SJCRH30 (cell line): ENCODE measurements at regions not wholly inside any gene's neighbourhood (a gene's known extent, or its start where the extent isn't known, plus 50 kb on each side); places are given as distances from the start of the nearest gene placed in this dataset.
"Not testable (repeated sequence)": the region's sequence is repeated elsewhere in the genome, so short reads cannot be mapped to it uniquely, and the experiment has no call there.

Experiments used
- DNase-seq, 2 experiments: peaks; one replicate each; pipeline ENCODE4 v3.0.0-alpha.2; 2015 to 2020
- H3K27ac ChIP-seq: fragments of 250-450 bp; sonication (Bioruptor Pico); 2 replicates; pipeline ENCODE4 v1.5.1; 2020; ENCODE audit warnings: mild to moderate bottlenecking, moderate library complexity
- H3K27me3 ChIP-seq: fragments of 250-450 bp; sonication (Bioruptor Pico); 2 replicates; pipeline ENCODE4 v1.5.1; 2020; ENCODE audit warnings: mild to moderate bottlenecking, moderate library complexity
- H3K36me3 ChIP-seq: fragments of 250-450 bp; sonication (Bioruptor Pico); 2 replicates; pipeline ENCODE4 v1.5.1; 2020; ENCODE audit warnings: mild to moderate bottlenecking, moderate library complexity
- H3K4me1 ChIP-seq: fragments of 250-450 bp; sonication (Bioruptor Pico); 2 replicates; pipeline ENCODE4 v1.5.1; 2020; ENCODE audit warnings: mild to moderate bottlenecking, moderate library complexity
- H3K4me3 ChIP-seq: fragments of 250-450 bp; sonication (Bioruptor Pico); 2 replicates; pipeline ENCODE4 v1.5.1; 2020; ENCODE audit warnings: mild to moderate bottlenecking, moderate library complexity
- H3K9me3 ChIP-seq: fragments of 250-450 bp; sonication (Bioruptor Pico); replicated peaks from 2 replicates; pipeline ENCODE4 v1.5.1; 2020; ENCODE audit warnings: mild to moderate bottlenecking, moderate library complexity

- H3K4me1 ChIP-seq: no peaks in the 10 kb centered on the region
- no peak for DNase-seq
- no peaks in the 10 kb centered on the region for H3K27me3 ChIP-seq
- H3K27ac ChIP-seq: no peak overlapping the region
- H3K9me3 ChIP-seq: no peaks in the 10 kb centered on the region
- H3K36me3 ChIP-seq: no peaks in the 10 kb centered on the region
- no peak overlapping the region for H3K4me3 ChIP-seq
Observed at GRCh38 chr13:50635504-50635903, 208.0 kb downstream of the DLEU7 start.

- Histone ChIP-seq H3K27ac (no peak overlapping the region), H3K36me3 (no peaks in the 10 kb centered on the region), H3K9me3 (no peaks in the 10 kb centered on the region), H3K4me3 (no peak overlapping the region), H3K27me3 (no peaks in the 10 kb centered on the region), H3K4me1 (no peaks in the 10 kb centered on the region)
- DNase-seq: no peak
Observed at GRCh38 chr13:50636007-50636704, 207.3 kb downstream of the DLEU7 start.

DNA sequence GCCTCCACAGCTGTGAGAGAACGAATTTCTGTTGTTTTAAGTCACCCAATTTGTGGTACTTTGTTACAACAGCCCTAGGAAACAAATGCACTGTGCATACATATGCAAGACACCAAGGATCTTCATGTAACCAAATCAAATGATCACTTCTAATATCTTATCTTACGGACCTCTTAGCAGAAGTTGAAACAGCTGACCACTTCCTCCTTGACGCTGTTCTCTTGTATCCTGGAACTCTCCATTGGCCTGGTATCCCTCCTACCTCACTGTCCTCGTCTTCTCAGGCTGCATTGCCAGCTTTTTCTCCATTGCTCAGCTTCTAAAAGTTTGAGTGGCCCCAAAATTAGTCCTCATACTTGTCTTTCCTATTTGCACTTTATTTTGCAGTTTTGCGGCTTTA, 200.4 kb downstream of the DLEU7 start:
- H3K9me3 ChIP-seq: peaks cover 5% of the 10 kb centered on the region; the same call in 1 of the 2 replicates

GRCh38 chr13:50644081-50644871, 199.2 kb downstream of the DLEU7 start:
- Histone ChIP-seq H3K4me1 (no peaks in the 10 kb centered on the region), H3K27me3 (no peaks in the 10 kb centered on the region), H3K36me3 (no peaks in the 10 kb centered on the region), H3K4me3 (no peak overlapping the region), H3K9me3 (peaks cover 6% of the 10 kb centered on the region; the same call in 1 of the 2 replicates), H3K27ac (no peak overlapping the region)
- DNase-seq: no peak

More for the DNA sequence above, 200.4 kb downstream of the DLEU7 start:
- no peaks in the 10 kb centered on the region for H3K36me3 ChIP-seq
- no peak overlapping the region for H3K27ac ChIP-seq
- no peaks in the 10 kb centered on the region for H3K4me1 ChIP-seq
- H3K4me3 ChIP-seq: no peak overlapping the region
- H3K27me3 ChIP-seq: no peaks in the 10 kb centered on the region
- DNase-seq: no peak

DNA sequence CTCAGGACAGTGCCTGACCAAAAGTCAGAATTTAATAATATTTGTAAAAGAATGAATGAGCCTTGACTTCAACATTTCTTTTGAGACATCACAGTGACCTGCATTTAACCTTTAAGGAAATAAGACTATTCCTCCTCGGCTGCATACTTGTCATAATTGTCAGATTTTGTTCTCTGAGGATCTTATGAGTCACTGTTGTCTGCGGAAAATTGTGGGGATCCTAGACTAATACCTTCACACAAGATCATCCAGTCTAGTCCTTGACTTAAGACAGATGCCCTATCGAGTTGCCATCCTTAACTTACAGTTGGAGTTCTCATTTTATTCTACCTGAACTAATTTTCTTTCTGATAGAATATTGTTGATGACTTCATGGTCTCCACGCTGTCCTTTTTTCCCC, 198.4 kb downstream of the DLEU7 start:
- Histone ChIP-seq H3K9me3 (peaks cover 6% of the 10 kb centered on the region; the same call in 1 of the 2 replicates), H3K4me1 (no peaks in the 10 kb centered on the region), H3K27me3 (no peaks in the 10 kb centered on the region), H3K4me3 (no peak overlapping the region), H3K27ac (no peak overlapping the region), H3K36me3 (no peaks in the 10 kb centered on the region)
- DNase-seq: no peak

DNA sequence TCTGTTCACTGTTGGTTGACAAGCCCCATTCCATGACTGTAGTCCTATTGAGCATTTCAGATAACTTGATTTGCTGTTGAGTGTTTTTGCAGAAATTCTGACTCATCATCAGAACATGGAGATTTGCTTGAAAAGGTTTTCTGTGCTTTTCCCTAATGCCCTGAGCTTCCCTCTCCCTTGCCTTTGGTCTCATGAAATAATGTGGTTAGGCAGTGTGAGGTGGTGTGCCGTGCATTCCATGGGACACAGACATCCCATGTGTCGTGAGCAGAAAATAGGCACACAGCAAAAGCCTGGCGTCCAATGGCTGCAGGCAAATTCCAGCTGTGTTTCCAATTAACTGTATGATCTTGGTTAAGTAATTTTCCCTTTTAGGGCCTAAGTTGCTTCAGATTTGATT, 197.4 kb downstream of the DLEU7 start:
- no peak overlapping the region for H3K27ac ChIP-seq
- H3K27me3 ChIP-seq: no peaks in the 10 kb centered on the region
- peaks cover 6% of the 10 kb centered on the region; the same call in 1 of the 2 replicates for H3K9me3 ChIP-seq
- no peaks in the 10 kb centered on the region for H3K36me3 ChIP-seq
- peaks cover 5% of the 10 kb centered on the region for H3K4me1 ChIP-seq
- no peak overlapping the region for H3K4me3 ChIP-seq
- no peak for DNase-seq

GRCh38 chr13:50649211-50649610, 194.3 kb downstream of the DLEU7 start:
- no peaks in the 10 kb centered on the region for H3K27me3 ChIP-seq
- H3K4me1 ChIP-seq: peaks cover 10% of the 10 kb centered on the region
- no peak overlapping the region for H3K27ac ChIP-seq
- H3K4me3 ChIP-seq: no peak overlapping the region
- peaks cover 6% of the 10 kb centered on the region; the same call in 1 of the 2 replicates for H3K9me3 ChIP-seq
- no peaks in the 10 kb centered on the region for H3K36me3 ChIP-seq
- no peak for DNase-seq

DNA sequence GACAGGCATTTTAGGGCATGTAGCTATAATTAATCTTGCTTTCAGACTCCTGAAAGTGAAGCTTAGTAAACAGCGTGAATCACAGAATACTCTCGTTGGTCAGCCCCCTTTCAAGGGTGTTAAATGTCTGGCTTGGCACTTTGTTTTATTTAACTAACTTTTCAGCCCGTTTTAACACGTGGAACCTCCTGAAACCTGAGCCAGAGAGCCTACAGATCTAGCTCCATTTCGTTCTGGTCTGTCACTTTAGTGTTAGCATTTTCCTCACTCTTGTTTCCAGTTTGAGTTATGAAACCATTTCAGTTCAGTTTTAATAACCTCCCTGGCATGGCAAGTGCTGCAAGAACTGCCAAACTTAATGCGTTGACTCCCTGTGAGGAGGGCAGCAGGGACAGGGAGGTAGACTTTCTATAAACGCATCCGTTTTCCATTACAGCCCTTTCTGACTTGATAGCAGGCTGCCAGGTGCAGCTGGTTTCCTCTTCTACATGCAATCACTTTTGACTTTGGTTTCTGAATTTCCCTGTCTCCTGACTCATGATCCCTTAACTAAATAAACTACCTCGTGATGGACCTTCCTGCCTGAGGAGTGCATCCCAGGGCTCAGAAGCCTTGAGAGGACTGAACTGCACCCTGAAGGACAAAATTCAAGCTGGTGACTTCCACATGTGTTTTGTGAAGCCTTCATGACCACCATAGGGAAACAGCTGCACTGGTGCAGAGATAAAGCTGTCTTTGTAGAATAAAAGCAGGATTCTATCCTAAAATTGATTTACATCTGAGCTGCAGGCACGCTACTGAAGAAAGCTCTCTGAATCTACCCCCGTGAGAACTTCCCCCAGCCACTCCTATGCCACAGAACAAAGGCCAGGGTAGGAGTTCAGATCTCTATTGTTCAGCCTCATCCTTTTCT, 192.6 kb downstream of the DLEU7 start:
- H3K9me3 ChIP-seq: peaks cover 6% of the 10 kb centered on the region; the same call in 1 of the 2 replicates
- peaks cover 10% of the 10 kb centered on the region for H3K4me1 ChIP-seq
- H3K4me3 ChIP-seq: no peak overlapping the region
- H3K27ac ChIP-seq: no peak overlapping the region
- DNase-seq: peak; percentile 29 to 69
- no peaks in the 10 kb centered on the region for H3K27me3 ChIP-seq
- no peaks in the 10 kb centered on the region for H3K36me3 ChIP-seq

- H3K4me1 ChIP-seq: peaks cover 10% of the 10 kb centered on the region
- peak in 1 of 2 experiments; percentile 15 for DNase-seq
- no peak overlapping the region for H3K27ac ChIP-seq
- H3K9me3 ChIP-seq: peaks cover 6% of the 10 kb centered on the region; the same call in 1 of the 2 replicates
- no peaks in the 10 kb centered on the region for H3K36me3 ChIP-seq
- no peaks in the 10 kb centered on the region for H3K27me3 ChIP-seq
- H3K4me3 ChIP-seq: no peak overlapping the region
Observed at GRCh38 chr13:50651922-50652321, 191.6 kb downstream of the DLEU7 start.

DNA sequence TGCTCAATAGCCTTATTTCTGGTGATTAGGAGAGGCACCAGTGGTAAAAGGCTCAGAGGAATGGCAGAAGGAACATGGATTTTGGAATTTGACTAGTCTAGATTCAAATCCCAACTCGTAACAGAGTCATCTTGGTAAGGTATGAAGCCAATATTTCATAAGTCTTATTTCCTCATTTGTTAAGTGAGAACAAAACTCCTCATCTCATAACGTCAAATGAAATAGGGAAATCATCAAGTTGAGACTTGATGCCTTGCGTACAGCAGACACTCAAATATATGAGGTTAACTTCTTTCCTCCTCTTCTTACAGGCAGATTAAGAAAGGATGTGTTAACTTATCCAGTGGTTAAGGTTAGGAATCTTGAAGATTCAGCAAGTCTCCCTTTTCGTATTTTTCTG, 189.2 kb downstream of the DLEU7 start:
- H3K27me3 ChIP-seq: no peaks in the 10 kb centered on the region
- no peak overlapping the region for H3K27ac ChIP-seq
- H3K36me3 ChIP-seq: no peaks in the 10 kb centered on the region
- no peaks in the 10 kb centered on the region for H3K9me3 ChIP-seq
- no peak overlapping the region for H3K4me3 ChIP-seq
- peaks cover 10% of the 10 kb centered on the region for H3K4me1 ChIP-seq
- DNase-seq: no peak

GRCh38 chr13:50661881-50662280, 181.6 kb downstream of the DLEU7 start:
- not testable (repeated sequence) for H3K27me3 ChIP-seq, H3K4me3 ChIP-seq, H3K27ac ChIP-seq, H3K9me3 ChIP-seq, H3K4me1 ChIP-seq, DNase-seq, H3K36me3 ChIP-seq

DNA sequence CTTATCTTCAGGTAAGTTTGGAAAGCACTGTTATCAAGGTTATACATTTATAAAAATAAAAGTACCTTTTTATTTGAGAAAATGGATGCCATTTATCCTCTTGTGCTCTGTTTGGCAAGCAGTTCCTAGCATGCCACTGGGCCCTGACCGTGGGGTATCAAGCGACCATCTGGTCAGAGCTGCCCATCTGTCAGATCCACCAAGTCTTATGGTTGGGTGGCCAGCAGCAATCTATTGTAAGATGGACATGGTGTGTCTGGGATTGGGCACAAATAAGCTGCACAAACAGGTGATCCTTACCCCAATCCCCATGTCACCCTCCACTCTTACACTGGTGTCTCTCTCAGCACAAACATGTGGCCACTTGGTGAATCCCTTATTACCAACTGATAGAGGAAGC, 178.5 kb downstream of the DLEU7 start:
- Histone ChIP-seq H3K27ac (no peak overlapping the region), H3K27me3 (no peaks in the 10 kb centered on the region), H3K4me3 (no peak overlapping the region), H3K4me1 (peaks cover 7% of the 10 kb centered on the region), H3K36me3 (no peaks in the 10 kb centered on the region), H3K9me3 (no peaks in the 10 kb centered on the region)
- no peak for DNase-seq

- H3K4me1 ChIP-seq: peaks cover 7% of the 10 kb centered on the region
- 0 out of 2 replicates have a peak, but pooled peaks cover 2% of the 10 kb centered on the region for H3K9me3 ChIP-seq
- DNase-seq: no peak
Observed at GRCh38 chr13:50668049-50668448, 175.4 kb downstream of the DLEU7 start.

GRCh38 chr13:50668691-50669271, 174.7 kb downstream of the DLEU7 start:
- Histone ChIP-seq H3K9me3 (0 out of 2 replicates have a peak, but pooled peaks cover 2% of the 10 kb centered on the region), H3K36me3 (no peaks in the 10 kb centered on the region), H3K4me3 (no peak overlapping the region), H3K27ac (no peak overlapping the region), H3K27me3 (no peaks in the 10 kb centered on the region), H3K4me1 (peaks cover 7% of the 10 kb centered on the region)
- peak; percentile 64 to 87 for DNase-seq

More at GRCh38 chr13:50668049-50668448, 175.4 kb downstream of the DLEU7 start:
- H3K27ac ChIP-seq: no peak overlapping the region
- no peaks in the 10 kb centered on the region for H3K27me3 ChIP-seq
- H3K36me3 ChIP-seq: no peaks in the 10 kb centered on the region
- H3K4me3 ChIP-seq: no peak overlapping the region
